Epithelial cell of proximal tubule (primary cell): ENCODE measurements at regions not wholly inside any gene's neighbourhood (a gene's known extent, or its start where the extent isn't known, plus 50 kb on each side); places are given as distances from the start of the nearest gene placed in this dataset.
"Not testable (repeated sequence)": the region's sequence is repeated elsewhere in the genome, so short reads cannot be mapped to it uniquely, and the experiment has no call there.

Experiments
- DNase-seq: peaks from one replicate; pipeline ENCODE4 v3.0.0-alpha.2; 2011; ENCODE audit warnings: low read depth
- H3K4me3 ChIP-seq: 2 replicates; pipeline ENCODE4 v1.5.1; 2011; ENCODE audit warnings: low read depth, mild to moderate bottlenecking, low read length
- CTCF ChIP-seq: conservative IDR thresholded peaks from 2 replicates; pipeline ENCODE4 v1.5.1; 2012; ENCODE audit warnings: low read depth, mild to moderate bottlenecking, low read length

- TF ChIP-seq CTCF = no peak
- H3K4me3 ChIP-seq = no peak overlapping the region
- DNase-seq = no peak
Observed at GRCh38 chr5:179459771-179460170, 90.6 kb upstream of the RUFY1 start.

- no peak for DNase-seq
- TF ChIP-seq CTCF = no peak
Observed at GRCh38 chr5:179457612-179458011, 92.7 kb upstream of the RUFY1 start.

GRCh38 chr5:179456075-179456474 is 94.3 kb upstream of the RUFY1 start:
- not testable (repeated sequence) for H3K4me3 ChIP-seq, DNase-seq

More at GRCh38 chr5:179457612-179458011, 92.7 kb upstream of the RUFY1 start:
- H3K4me3 ChIP-seq = no peak overlapping the region

- H3K4me3 ChIP-seq = no peak overlapping the region
- DNase-seq = no peak
- no peak for TF ChIP-seq CTCF
Observed at GRCh38 chr5:179455320-179455719, 95.0 kb upstream of the RUFY1 start.

- TF ChIP-seq CTCF = no peak
- no peak for DNase-seq
- no peak overlapping the region for H3K4me3 ChIP-seq
Observed at GRCh38 chr5:179454356-179454755, 96.0 kb upstream of the RUFY1 start.

- no peak for DNase-seq
- no peak for TF ChIP-seq CTCF
- H3K4me3 ChIP-seq = no peak overlapping the region
Observed at GRCh38 chr5:179453616-179454015, 96.7 kb upstream of the RUFY1 start.

- DNase-seq = no peak
- no peak overlapping the region for H3K4me3 ChIP-seq
- TF ChIP-seq CTCF = no peak
Observed at GRCh38 chr5:179452356-179453230, 97.8 kb upstream of the RUFY1 start.
